ENCODE measurements at regions not wholly inside any gene's neighbourhood (a gene's known extent, or its start where the extent isn't known, plus 50 kb on each side); places are given as distances from the start of the nearest gene placed in this dataset.
"Not testable (repeated sequence)": the region's sequence is repeated elsewhere in the genome, so short reads cannot be mapped to it uniquely, and the experiment has no call there.

- H3K9me3 ChIP-seq (ENCODE audit: control insufficient read depth, low read length); H3K27me3 ChIP-seq (ENCODE audit: control insufficient read depth, insufficient read depth, low read length); H2AFZ ChIP-seq; H3K36me3 ChIP-seq (ENCODE audit: control insufficient read depth, insufficient read depth, low read length); H3K9ac ChIP-seq; H3K79me2 ChIP-seq; H3K4me3 ChIP-seq (ENCODE audit: low read depth, low read length); H3K4me1 ChIP-seq; H3K27ac ChIP-seq; H3K4me2 ChIP-seq (ENCODE audit: low read length): not testable (repeated sequence)
Observed at GRCh38 chr1:120640261-120641013, 83.3 kb upstream of the NBPF26 start.

- not testable (repeated sequence) for H3K9ac ChIP-seq; H3K4me2 ChIP-seq (ENCODE audit: low read length); H3K27me3 ChIP-seq (ENCODE audit: control insufficient read depth, insufficient read depth, low read length); H2AFZ ChIP-seq; H3K4me3 ChIP-seq (ENCODE audit: low read depth, low read length); H3K27ac ChIP-seq; H3K36me3 ChIP-seq (ENCODE audit: control insufficient read depth, insufficient read depth, low read length); H3K79me2 ChIP-seq; H3K9me3 ChIP-seq (ENCODE audit: control insufficient read depth, low read length); H3K4me1 ChIP-seq
Observed at GRCh38 chr1:120641014-120641302, 82.8 kb upstream of the NBPF26 start.

GRCh38 chr1:120647182-120647581 is 76.6 kb upstream of the NBPF26 start:
- not testable (repeated sequence) for H3K9me3 ChIP-seq (ENCODE audit: control insufficient read depth, low read length); H3K4me3 ChIP-seq (ENCODE audit: low read depth, low read length)

GRCh38 chr1:120648915-120649623 is 74.7 kb upstream of the NBPF26 start:
- not testable (repeated sequence) for H3K9me3 ChIP-seq (ENCODE audit: control insufficient read depth, low read length); H3K79me2 ChIP-seq; H3K4me1 ChIP-seq

More at GRCh38 chr1:120647182-120647581, 76.6 kb upstream of the NBPF26 start:
- H3K9ac ChIP-seq; H3K4me1 ChIP-seq; H2AFZ ChIP-seq; H3K27me3 ChIP-seq (ENCODE audit: control insufficient read depth, insufficient read depth, low read length); H3K36me3 ChIP-seq (ENCODE audit: control insufficient read depth, insufficient read depth, low read length); H3K79me2 ChIP-seq; H3K27ac ChIP-seq; H3K4me2 ChIP-seq (ENCODE audit: low read length): not testable (repeated sequence)

GRCh38 chr1:120649730-120650129 is 74.0 kb upstream of the NBPF26 start:
- not testable (repeated sequence) for H3K36me3 ChIP-seq (ENCODE audit: control insufficient read depth, insufficient read depth, low read length); H3K79me2 ChIP-seq; H3K9me3 ChIP-seq (ENCODE audit: control insufficient read depth, low read length); H3K27ac ChIP-seq; H3K9ac ChIP-seq; H3K4me2 ChIP-seq (ENCODE audit: low read length); H3K4me1 ChIP-seq; H2AFZ ChIP-seq; H3K27me3 ChIP-seq (ENCODE audit: control insufficient read depth, insufficient read depth, low read length); H3K4me3 ChIP-seq (ENCODE audit: low read depth, low read length)

More at GRCh38 chr1:120648915-120649623, 74.7 kb upstream of the NBPF26 start:
- not testable (repeated sequence) for H3K27ac ChIP-seq; H3K9ac ChIP-seq; H2AFZ ChIP-seq; H3K36me3 ChIP-seq (ENCODE audit: control insufficient read depth, insufficient read depth, low read length); H3K4me3 ChIP-seq (ENCODE audit: low read depth, low read length); H3K27me3 ChIP-seq (ENCODE audit: control insufficient read depth, insufficient read depth, low read length); H3K4me2 ChIP-seq (ENCODE audit: low read length)

- not testable (repeated sequence) for H3K9ac ChIP-seq; H3K4me1 ChIP-seq; H3K27me3 ChIP-seq (ENCODE audit: control insufficient read depth, insufficient read depth, low read length); H3K36me3 ChIP-seq (ENCODE audit: control insufficient read depth, insufficient read depth, low read length); H3K9me3 ChIP-seq (ENCODE audit: control insufficient read depth, low read length); H3K4me3 ChIP-seq (ENCODE audit: low read depth, low read length); H3K79me2 ChIP-seq; H3K4me2 ChIP-seq (ENCODE audit: low read length); H2AFZ ChIP-seq
- peak overlapping the region; percentile 51 for H3K27ac ChIP-seq
Observed at GRCh38 chr1:120654114-120654513, 69.6 kb upstream of the NBPF26 start.

- H2AFZ ChIP-seq; H3K79me2 ChIP-seq; H3K36me3 ChIP-seq (ENCODE audit: control insufficient read depth, insufficient read depth, low read length); H3K9ac ChIP-seq; H3K4me3 ChIP-seq (ENCODE audit: low read depth, low read length); H3K4me2 ChIP-seq (ENCODE audit: low read length); H3K9me3 ChIP-seq (ENCODE audit: control insufficient read depth, low read length); H3K4me1 ChIP-seq; H3K27me3 ChIP-seq (ENCODE audit: control insufficient read depth, insufficient read depth, low read length); H3K27ac ChIP-seq: not testable (repeated sequence)
Observed at GRCh38 chr1:120655394-120655793, 68.4 kb upstream of the NBPF26 start.

- not testable (repeated sequence) for H2AFZ ChIP-seq; H3K27ac ChIP-seq; H3K4me1 ChIP-seq; H3K9ac ChIP-seq; H3K4me2 ChIP-seq (ENCODE audit: low read length); H3K27me3 ChIP-seq (ENCODE audit: control insufficient read depth, insufficient read depth, low read length); H3K4me3 ChIP-seq (ENCODE audit: low read depth, low read length); H3K79me2 ChIP-seq; H3K9me3 ChIP-seq (ENCODE audit: control insufficient read depth, low read length); H3K36me3 ChIP-seq (ENCODE audit: control insufficient read depth, insufficient read depth, low read length)
Observed at GRCh38 chr1:120656116-120656515, 67.6 kb upstream of the NBPF26 start.

GRCh38 chr1:120657804-120658203 is 65.9 kb upstream of the NBPF26 start:
- H3K9ac ChIP-seq; H3K4me2 ChIP-seq (ENCODE audit: low read length); H3K79me2 ChIP-seq; H3K4me3 ChIP-seq (ENCODE audit: low read depth, low read length); H3K27me3 ChIP-seq (ENCODE audit: control insufficient read depth, insufficient read depth, low read length); H3K27ac ChIP-seq; H2AFZ ChIP-seq; H3K4me1 ChIP-seq; H3K36me3 ChIP-seq (ENCODE audit: control insufficient read depth, insufficient read depth, low read length); H3K9me3 ChIP-seq (ENCODE audit: control insufficient read depth, low read length): not testable (repeated sequence)

GRCh38 chr1:120658622-120659021 is 65.1 kb upstream of the NBPF26 start:
- H3K27me3 ChIP-seq (ENCODE audit: control insufficient read depth, insufficient read depth, low read length); H3K27ac ChIP-seq; H3K36me3 ChIP-seq (ENCODE audit: control insufficient read depth, insufficient read depth, low read length); H3K4me2 ChIP-seq (ENCODE audit: low read length); H3K4me3 ChIP-seq (ENCODE audit: low read depth, low read length); H3K9me3 ChIP-seq (ENCODE audit: control insufficient read depth, low read length); H2AFZ ChIP-seq; H3K4me1 ChIP-seq; H3K9ac ChIP-seq; H3K79me2 ChIP-seq: not testable (repeated sequence)

GRCh38 chr1:120659133-120659532 is 64.6 kb upstream of the NBPF26 start:
- H3K9ac ChIP-seq; H3K36me3 ChIP-seq (ENCODE audit: control insufficient read depth, insufficient read depth, low read length); H2AFZ ChIP-seq; H3K4me1 ChIP-seq; H3K4me3 ChIP-seq (ENCODE audit: low read depth, low read length); H3K27ac ChIP-seq; H3K4me2 ChIP-seq (ENCODE audit: low read length); H3K79me2 ChIP-seq; H3K9me3 ChIP-seq (ENCODE audit: control insufficient read depth, low read length); H3K27me3 ChIP-seq (ENCODE audit: control insufficient read depth, insufficient read depth, low read length): not testable (repeated sequence)

Measured in parathyroid adenoma (tissue), 2 donors.